ENCODE measurements at regions not wholly inside any gene's neighbourhood (a gene's known extent, or its start where the extent isn't known, plus 50 kb on each side); places are given as distances from the start of the nearest gene placed in this dataset.

GRCh38 chr21:33168886-33169285, 60.9 kb upstream of the IFNAR2 start:
- H4K8ac ChIP-seq (replicated peaks; ENCODE audit: insufficient read length, low read depth, low read length), result no peak overlapping the region
- no peaks in the 10 kb centered on the region for H3K79me1 ChIP-seq (ENCODE audit: insufficient read depth, low read depth, low read length, poor library complexity, severe bottlenecking)
- no peak overlapping the region for H3K27ac ChIP-seq (ENCODE audit: insufficient read length, low read depth, low read length)
- H3K4me3 Mint-ChIP-seq, result no peak overlapping the region
- no peaks in the 10 kb centered on the region for H4K20me1 ChIP-seq (ENCODE audit: control insufficient read depth, insufficient read depth, insufficient read length)
- no peak overlapping the region for H3K27ac Mint-ChIP-seq
- no peak overlapping the region for H3K14ac ChIP-seq (ENCODE audit: insufficient read depth, low read length)
- peaks cover 21% of the 10 kb centered on the region for H3K27me3 Mint-ChIP-seq (ENCODE audit: low read depth)
- no peak overlapping the region for H3K56ac ChIP-seq (ENCODE audit: insufficient read length, low read depth, low read length)
- H2BK20ac ChIP-seq (ENCODE audit: low read depth, low read length, poor library complexity, severe bottlenecking), result no peak overlapping the region
- H3K4me1 ChIP-seq (ENCODE audit: insufficient read depth, low read length), result no peaks in the 10 kb centered on the region
- no peaks in the 10 kb centered on the region; a peak in 1 of 7 replicates for H3K36me3 Mint-ChIP-seq (ENCODE audit: insufficient read depth in 1 of 3, low read depth in 3 of 3)
- H3K9me3 ChIP-seq (ENCODE audit: control insufficient read depth, low read depth, low read length), result no peaks in the 10 kb centered on the region
- no peaks in the 10 kb centered on the region for H3K27me3 ChIP-seq (ENCODE audit: insufficient read depth, low read length)
- peaks cover 0 to 3% of the 10 kb centered on the region in 2 experiments; a peak in 1 of 4 replicates for H3K4me1 Mint-ChIP-seq
- WGBS (ENCODE audit: extremely low coverage, insufficient read length, low lambda C conversion rate), result no CpG with 5 or more reads among the region's 6 CpGs
- no peak overlapping the region for H2AFZ ChIP-seq (ENCODE audit: low read length)
- H2BK120ac ChIP-seq (ENCODE audit: low read depth, low read length, poor library complexity, severe bottlenecking), result no peak overlapping the region
- H3K9ac ChIP-seq (ENCODE audit: extremely low read depth, insufficient read length, low read length), result no peak overlapping the region
- H3K79me2 ChIP-seq (ENCODE audit: insufficient read depth, low read length), result no peaks in the 10 kb centered on the region
- no peak overlapping the region for H4K91ac ChIP-seq (ENCODE audit: insufficient read length, low read depth, low read length)
- no peak overlapping the region for H3K4me2 ChIP-seq (ENCODE audit: insufficient read depth, insufficient read length, low read length)
- no peak overlapping the region for H3K18ac ChIP-seq (ENCODE audit: insufficient read length, low read depth, low read length)
- no peak overlapping the region for H2BK5ac ChIP-seq (ENCODE audit: insufficient read length, low read length)
- H3T11ph ChIP-seq (ENCODE audit: low read length), result no peak overlapping the region
- H3K9me3 Mint-ChIP-seq, result no peaks in the 10 kb centered on the region
- no peak for DNase-seq
- no peak overlapping the region for H4K5ac ChIP-seq (ENCODE audit: insufficient read length, low read depth, low read length)
- H3K23ac ChIP-seq (ENCODE audit: insufficient read length, low read depth, low read length), result no peak overlapping the region
- H3K23me2 ChIP-seq (ENCODE audit: insufficient read length, low read depth, low read length, poor library complexity, severe bottlenecking), result no peaks in the 10 kb centered on the region
- H2AK5ac ChIP-seq (ENCODE audit: insufficient read length, low read length), result no peak overlapping the region
- no peak overlapping the region for H2BK15ac ChIP-seq (ENCODE audit: low read depth, low read length)
- no peak for TF ChIP-seq CTCF (conservative IDR thresholded peaks at IDR 0.05)
- H2BK12ac ChIP-seq (ENCODE audit: insufficient read length, low read depth, low read length), result no peak overlapping the region
- no peak overlapping the region for H3K4ac ChIP-seq (ENCODE audit: low read depth, low read length)

Data from H9 (cell line).